HepG2 (cell line): ENCODE measurements at regions not wholly inside any gene's neighbourhood (a gene's known extent, or its start where the extent isn't known, plus 50 kb on each side); places are given as distances from the start of the nearest gene placed in this dataset.
A peak's percentile ranks its signal among the peaks of the same experiment; 100 is the strongest.

Experiments
- ATAC-seq: fragments of 200-7000 bp; cut with Tn5 transposase; 3 replicates; pipeline ENCODE4 v1.9.1; 2020; ENCODE audit warnings: mild to moderate bottlenecking, moderate library complexity
- BruUV-seq: library from RNA; stranded (reverse); fragments of 400-500 nt; replicated peaks from 2 replicates; lab custom pipeline; 2021; lab: Mats Ljungman, UMichigan
- CTCF ChIA-PET: fragments of 300-600 bp; formaldehyde crosslinking; extraction: SDS; loops from one replicate; lab custom pipeline; 2021; ENCODE audit warnings: low total read pairs, inconsistent platforms, low intra/inter-chr PET ratio; lab: Yijun Ruan, JAX
- POLR2A ChIA-PET: fragments of 350-600 bp; sonication (Branson Sonifier 250); formaldehyde crosslinking; loops from one replicate; lab custom pipeline; 2020; ENCODE audit warnings: antibody characterized with exemption, inconsistent platforms; lab: Yijun Ruan, JAX
- DNase-seq: peaks from one replicate; pipeline ENCODE4 v3.0.0-alpha.2; 2015; ENCODE audit warnings: low spot score
- FAIRE-seq: peaks from 3 replicates; lab custom pipeline; 2011; peaks lifted over from hg19 to GRCh38; lab: Jason Lieb, UNC
- H2AFZ ChIP-seq: one replicate; pipeline ENCODE4 v1.6.1; 2011; ENCODE audit warnings: low read length, inconsistent platforms
- H3K27ac ChIP-seq: fragments of 300-600 bp; 3 replicates; pipeline ENCODE4 v1.8.0; 2011; ENCODE audit warnings: mixed run types, mild to moderate bottlenecking, mixed read lengths, low read length, inconsistent platforms; ENCODE audit not compliant: insufficient read depth; ENCODE audit errors: extremely low read length
- H3K27me3 ChIP-seq, 2 experiments: fragments of 200-600 bp in 1 of 2; 2 replicates in 1 of 2; 3 replicates in 1 of 2; pipeline versions ENCODE4 v1.6.0 to v1.8.0; 2011; ENCODE audit warnings: low read length in 2 of 2, mild to moderate bottlenecking in 2 of 2, moderate library complexity in 2 of 2, inconsistent platforms in 1 of 2; ENCODE audit not compliant: insufficient read depth in 2 of 2, control insufficient read depth in 1 of 2
- H3K36me3 ChIP-seq, 2 experiments: fragments of 200-600 bp in 1 of 2; replicated peaks in 1 of 2; 2 replicates in 1 of 2; 3 replicates in 1 of 2; pipeline versions ENCODE4 v1.5.1 to v1.8.0; 2011; ENCODE audit warnings: low read length in 2 of 2, inconsistent platforms in 1 of 2; ENCODE audit not compliant: insufficient read depth in 2 of 2, control insufficient read depth in 1 of 2
- H3K4me1 ChIP-seq: 2 replicates; pipeline ENCODE4 v1.5.1; 2012; ENCODE audit warnings: low read length, inconsistent platforms; ENCODE audit not compliant: insufficient read depth
- H3K4me2 ChIP-seq: 2 replicates; pipeline ENCODE4 v1.6.0; 2011; ENCODE audit warnings: low read depth, low read length, inconsistent platforms
- H3K4me3 ChIP-seq, 3 experiments: fragments of 200-600 bp in 1 of 3; sonication (generic), shearing (Covaris generic) in 1 of 3; replicated peaks in 1 of 3; 2 replicates each; pipeline ENCODE4 v1.5.1; 2011 to 2016; ENCODE audit warnings: low read length in 3 of 3, inconsistent platforms in 2 of 3, low read depth in 2 of 3, mild to moderate bottlenecking in 2 of 3, control low read depth in 1 of 3, mixed read lengths in 1 of 3; ENCODE audit not compliant: insufficient read depth in 1 of 3
- H3K79me2 ChIP-seq: one replicate; pipeline ENCODE4 v1.6.1; 2011; ENCODE audit warnings: low read length, inconsistent platforms; ENCODE audit not compliant: insufficient read depth
- H3K9ac ChIP-seq: 2 replicates; pipeline ENCODE4 v1.6.0; 2011; ENCODE audit warnings: mild to moderate bottlenecking, low read depth, low read length, inconsistent platforms; ENCODE audit not compliant: insufficient read depth
- H3K9me3 ChIP-seq: 2 replicates; pipeline ENCODE4 v1.5.1; 2012; ENCODE audit warnings: mild to moderate bottlenecking, low read length
- H4K20me1 ChIP-seq: 2 replicates; pipeline ENCODE4 v1.6.0; 2011; ENCODE audit warnings: inconsistent platforms, mild to moderate bottlenecking, low read length, moderate library complexity; ENCODE audit not compliant: insufficient read depth
- HNF4G ChIP-seq, 2 experiments: sonication (generic) in 1 of 2; formaldehyde crosslinking in 1 of 2; IDR thresholded peaks; 2 replicates each; pipeline versions ENCODE4 v1.4.0 to v1.6.1; 2011 to 2020; ENCODE audit warnings: borderline replicate concordance in 2 of 2, low read depth in 2 of 2, mild to moderate bottlenecking in 2 of 2, low read length in 1 of 2, missing genetic modification reagents in 1 of 2, moderate library complexity in 1 of 2
- HNRNPK ChIP-seq: fragments of 200-400 bp; formaldehyde crosslinking; IDR thresholded peaks from 2 replicates; pipeline ENCODE4 v1.6.1; 2018; ENCODE audit warnings: low read length, low read depth, moderate library complexity, mild to moderate bottlenecking; ENCODE audit not compliant: poor library complexity, severe bottlenecking
- MTA1 ChIP-seq: sonication (generic); formaldehyde crosslinking; IDR thresholded peaks from 2 replicates; pipeline ENCODE4 v1.4.0; 2020; ENCODE audit warnings: missing genetic modification reagents, mild to moderate bottlenecking, borderline replicate concordance
- NFATC3 ChIP-seq: sonication (generic); formaldehyde crosslinking; IDR thresholded peaks from 2 replicates; pipeline ENCODE4 v1.5.1; 2020; ENCODE audit warnings: mild to moderate bottlenecking, missing genetic modification reagents
- NR2F1 ChIP-seq, 2 experiments: fragments of 450-650 bp in 1 of 2; formaldehyde crosslinking in 1 of 2; IDR thresholded peaks; 2 replicates each; pipeline versions ENCODE4 v1.5.0 to v1.6.1; 2016 to 2020; ENCODE audit warnings: mild to moderate bottlenecking in 1 of 2, missing compliant biosample characterization in 1 of 2, missing genetic modification reagents in 1 of 2, moderate library complexity in 1 of 2
- PCBP1 ChIP-seq: fragments of 200-400 bp; formaldehyde crosslinking; IDR thresholded peaks from 2 replicates; pipeline ENCODE4 v1.6.1; 2017; ENCODE audit warnings: mild to moderate bottlenecking, low read depth, low read length, borderline replicate concordance
- SALL1 ChIP-seq: sonication (generic); formaldehyde crosslinking; IDR thresholded peaks from 2 replicates; pipeline ENCODE4 v1.8.0; 2022; ENCODE audit warnings: mild to moderate bottlenecking, missing genetic modification reagents
- SP4 ChIP-seq: sonication (generic); formaldehyde crosslinking; IDR thresholded peaks from 2 replicates; pipeline ENCODE4 v1.8.1; 2023; ENCODE audit warnings: mild to moderate bottlenecking, missing genetic modification reagents
- ZNF253 ChIP-seq: sonication (generic); formaldehyde crosslinking; IDR thresholded peaks from 2 replicates; pipeline ENCODE4 v1.8.0; 2022; ENCODE audit warnings: mild to moderate bottlenecking, missing genetic modification reagents, borderline replicate concordance
- ZNF317 ChIP-seq: sonication (generic); formaldehyde crosslinking; IDR thresholded peaks from 2 replicates; pipeline ENCODE4 v1.5.0; 2020; ENCODE audit warnings: mild to moderate bottlenecking, missing genetic modification reagents
- ZNF34 ChIP-seq: sonication (generic); formaldehyde crosslinking; IDR thresholded peaks from 2 replicates; pipeline ENCODE4 v1.4.0; 2020; ENCODE audit warnings: mild to moderate bottlenecking, missing genetic modification reagents, borderline replicate concordance
- ZNF543 ChIP-seq: sonication (generic); formaldehyde crosslinking; IDR thresholded peaks from 2 replicates; pipeline ENCODE4 v1.4.0; 2020; ENCODE audit warnings: mild to moderate bottlenecking, missing genetic modification reagents
- ZZZ3 ChIP-seq: sonication (generic); formaldehyde crosslinking; IDR thresholded peaks from 2 replicates; pipeline ENCODE4 v1.4.0; 2020; ENCODE audit warnings: missing genetic modification reagents, mild to moderate bottlenecking, borderline replicate concordance
- WGBS: methylation state at CpG from one replicate; pipeline ENCODE4 v1.1.6; 2017; ENCODE audit warnings: low lambda C conversion rate; 5-methylcytosine and 5-hydroxymethylcytosine counted together
- in situ Hi-C: cut with HindIII; loops from 2 replicates; pipeline ENCODE4 v1.10.0; 2017; ENCODE audit warnings: low pct_unique_long_range_greater_than_20kb; ENCODE audit not compliant: extremely low pct_ligation_motif_present
- intact Hi-C: fragments of 100-400 bp; cut with micrococcal nuclease; formaldehyde crosslinking; loops from one replicate; pipeline ENCODE4 v1.10.0; 2022; ENCODE audit not compliant: unreplicated experiment

DNA sequence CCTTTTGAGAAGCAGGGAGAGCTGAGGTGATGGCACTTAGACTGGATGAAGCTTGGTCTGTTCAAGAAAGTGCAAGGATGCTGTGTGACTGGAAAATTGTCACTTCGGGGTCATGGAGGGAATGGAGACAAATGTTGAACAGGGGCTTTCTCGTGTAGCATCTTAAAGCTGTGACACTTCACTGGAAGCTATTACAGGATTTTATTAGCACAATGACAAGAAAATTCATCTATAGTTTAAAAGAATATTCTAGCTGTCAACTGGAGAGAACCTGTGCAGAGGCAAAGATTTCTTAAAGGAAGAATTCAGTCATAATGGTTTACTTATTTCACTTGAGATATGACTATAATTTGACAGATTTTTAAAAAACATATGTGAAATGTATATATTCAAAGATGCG is 963.9 kb upstream of the ZEB2 start:
- Histone ChIP-seq H2AFZ (no peak overlapping the region), H3K27ac (no peak overlapping the region), H3K36me3 (no peaks in the 10 kb centered on the region), H3K9me3 (peaks cover 2% of the 10 kb centered on the region; the same call in 1 of the 2 replicates), H3K79me2 (no peaks in the 10 kb centered on the region), H3K4me2 (no peak overlapping the region), H4K20me1 (no peaks in the 10 kb centered on the region), H3K27me3 (no peaks in the 10 kb centered on the region), H3K4me1 (no peaks in the 10 kb centered on the region), H3K9ac (no peak overlapping the region), H3K4me3 (no peak overlapping the region)
- DNase-seq = no peak
- ChIA-PET POLR2A (no interaction called here), CTCF (no interaction called here)
- intact Hi-C loops (no loop called here), in situ Hi-C loops (no loop called here)
- FAIRE-seq = no peak
- BruUV-seq = no TSS peak
- 5% methylated on average over 3 of the region's 3 CpGs for WGBS
- ATAC-seq = no peak
- TF ChIP-seq ZZZ3 (CRISPR knock-in tag) (no peak), NR2F1 (CRISPR knock-in tag; IDR thresholded peaks at IDR 0.05) (no peak), HNF4G (IDR thresholded peaks at IDR 0.05; ENCODE audit: borderline replicate concordance, low read depth, low read length) (no peak), HNF4G (CRISPR knock-in tag; IDR thresholded peaks at IDR 0.05; ENCODE audit: borderline replicate concordance, low read depth) (no peak)

DNA sequence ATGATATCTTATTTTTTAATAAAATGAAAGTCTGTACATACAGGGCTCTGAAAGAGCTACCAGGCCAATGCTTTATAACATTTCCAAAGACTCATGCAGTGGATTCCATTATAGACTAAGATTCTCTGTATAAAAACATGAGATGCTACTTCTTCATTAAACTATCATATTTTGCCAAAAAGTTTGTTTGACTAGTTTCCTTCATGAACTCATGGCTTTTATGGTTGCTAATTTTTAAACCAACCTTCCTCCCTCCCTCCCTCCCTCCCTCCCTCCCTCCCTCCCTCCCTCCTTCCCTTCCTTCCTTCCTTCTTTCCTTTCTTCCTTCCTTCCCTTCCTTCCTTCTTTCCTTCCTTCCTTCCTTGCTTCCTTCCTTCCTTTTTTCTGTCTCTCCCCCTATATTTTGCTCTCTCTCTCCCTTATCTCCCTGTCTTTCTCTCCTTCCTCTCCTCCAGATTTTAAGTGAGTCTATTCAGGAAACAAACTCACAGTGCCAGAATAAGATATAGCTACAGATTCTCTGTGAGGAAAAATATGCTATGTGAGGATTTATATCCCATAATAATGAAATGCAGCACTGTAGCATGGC is 961.5 kb upstream of the ZEB2 start:
- Histone ChIP-seq H4K20me1 (no peaks in the 10 kb centered on the region), H2AFZ (no peak overlapping the region), H3K27me3 (no peaks in the 10 kb centered on the region), H3K79me2 (no peaks in the 10 kb centered on the region), H3K4me3 (no peak overlapping the region), H3K9me3 (peaks cover 12% of the 10 kb centered on the region), H3K27ac (no peak overlapping the region), H3K4me2 (no peak overlapping the region), H3K9ac (no peak overlapping the region), H3K36me3 (no peaks in the 10 kb centered on the region), H3K4me1 (no peaks in the 10 kb centered on the region)
- no peak for FAIRE-seq
- CTCF ChIA-PET = no interaction called here
- POLR2A ChIA-PET = no interaction called here
- intact Hi-C loops (no loop called here), in situ Hi-C loops (no loop called here)
- TF ChIP-seq MTA1 (CRISPR knock-in tag) (no peak), ZNF34 (CRISPR knock-in tag) (no peak), ZNF543 (CRISPR knock-in tag) (no peak), HNRNPK (peak; percentile 97), ZNF253 (CRISPR knock-in tag) (no peak), NFATC3 (CRISPR knock-in tag) (no peak), PCBP1 (0 out of 2 replicates have a peak, but pooled peaks have one; percentile 70), SP4 (CRISPR knock-in tag) (no peak), ZNF317 (no peak), SALL1 (CRISPR knock-in tag) (no peak)
- DNase-seq = no peak
- no peak for ATAC-seq
- no TSS peak for BruUV-seq
